ENCODE measurements at regions not wholly inside any gene's neighbourhood (a gene's known extent, or its start where the extent isn't known, plus 50 kb on each side); places are given as distances from the start of the nearest gene placed in this dataset.

- DNase-seq (ENCODE audit: extremely low read depth, low read depth) = no peak
- TF ChIP-seq, protein P1, sequence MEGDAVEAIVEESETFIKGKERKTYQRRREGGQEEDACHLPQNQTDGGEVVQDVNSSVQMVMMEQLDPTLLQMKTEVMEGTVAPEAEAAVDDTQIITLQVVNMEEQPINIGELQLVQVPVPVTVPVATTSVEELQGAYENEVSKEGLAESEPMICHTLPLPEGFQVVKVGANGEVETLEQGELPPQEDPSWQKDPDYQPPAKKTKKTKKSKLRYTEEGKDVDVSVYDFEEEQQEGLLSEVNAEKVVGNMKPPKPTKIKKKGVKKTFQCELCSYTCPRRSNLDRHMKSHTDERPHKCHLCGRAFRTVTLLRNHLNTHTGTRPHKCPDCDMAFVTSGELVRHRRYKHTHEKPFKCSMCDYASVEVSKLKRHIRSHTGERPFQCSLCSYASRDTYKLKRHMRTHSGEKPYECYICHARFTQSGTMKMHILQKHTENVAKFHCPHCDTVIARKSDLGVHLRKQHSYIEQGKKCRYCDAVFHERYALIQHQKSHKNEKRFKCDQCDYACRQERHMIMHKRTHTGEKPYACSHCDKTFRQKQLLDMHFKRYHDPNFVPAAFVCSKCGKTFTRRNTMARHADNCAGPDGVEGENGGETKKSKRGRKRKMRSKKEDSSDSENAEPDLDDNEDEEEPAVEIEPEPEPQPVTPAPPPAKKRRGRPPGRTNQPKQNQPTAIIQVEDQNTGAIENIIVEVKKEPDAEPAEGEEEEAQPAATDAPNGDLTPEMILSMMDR (IDR thresholded peaks at IDR 0.05; ENCODE audit: low read depth, low read length) = no peak; the same call in 1 of the 2 replicates
These were observed 104.3 kb upstream of the TMCC3 start for GRCh38 chr12:94754653-94755052.

DNA sequence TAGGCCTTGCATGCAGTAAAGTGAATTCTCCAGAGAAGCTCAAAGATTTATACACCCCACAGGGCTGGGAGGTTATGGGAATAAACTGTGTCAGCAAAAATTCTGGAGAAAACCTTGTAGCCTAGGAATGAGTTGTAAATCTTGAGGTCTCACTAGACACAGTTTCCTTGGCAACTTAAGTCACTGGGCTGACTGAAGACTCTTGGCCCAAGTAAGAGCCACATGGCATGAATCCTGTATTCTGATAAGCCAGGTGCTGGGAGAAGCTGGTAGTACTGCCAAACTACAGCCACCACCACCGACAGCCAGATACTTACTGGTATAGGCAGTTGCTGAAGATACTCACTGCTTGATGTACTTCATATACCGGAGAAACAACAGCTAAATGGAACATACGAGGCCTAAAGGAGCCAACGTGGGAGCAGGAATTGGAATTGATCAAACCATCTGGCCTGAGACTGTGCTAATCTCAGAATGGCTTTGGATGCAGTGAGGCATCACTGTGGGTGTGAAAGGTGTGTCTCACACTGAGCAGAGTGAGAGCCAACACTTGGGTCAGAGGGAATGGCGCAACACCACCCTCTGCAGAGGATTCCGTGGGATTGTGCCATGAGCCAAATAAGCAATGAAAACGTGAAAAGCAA, 102.8 kb upstream of the TMCC3 start:
- DNase-seq (ENCODE audit: extremely low read depth, low read depth) = no peak
- TF ChIP-seq, protein P1 (IDR thresholded peaks at IDR 0.05; ENCODE audit: low read depth, low read length) = no peak

DNA sequence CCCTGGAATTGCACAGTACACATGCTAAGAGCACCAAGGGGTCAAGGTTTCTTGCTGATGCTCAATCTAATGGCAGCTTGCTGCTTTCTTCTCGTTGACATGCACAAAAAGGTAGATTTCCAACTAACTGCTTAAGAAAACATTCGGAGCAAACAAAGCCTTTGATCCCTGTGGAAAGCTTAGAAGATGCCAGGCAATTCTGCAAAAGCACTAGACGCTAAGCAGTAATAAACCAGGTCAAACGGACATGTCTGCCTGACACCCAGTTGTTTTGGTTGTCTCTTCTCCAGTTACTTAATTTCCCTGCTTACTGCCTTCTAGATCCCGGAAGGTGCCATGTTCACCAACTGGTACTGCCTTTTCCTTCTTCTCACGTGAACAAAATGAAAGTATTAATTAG, 100.5 kb upstream of the TMCC3 start:
- TF ChIP-seq, protein P1 (IDR thresholded peaks at IDR 0.05; ENCODE audit: low read depth, low read length) = no peak
- no peak for DNase-seq (ENCODE audit: extremely low read depth, low read depth)

GRCh38 chr12:94749890-94750289, 99.5 kb upstream of the TMCC3 start:
- no peak for DNase-seq (ENCODE audit: extremely low read depth, low read depth)
- TF ChIP-seq, protein P1 (IDR thresholded peaks at IDR 0.05; ENCODE audit: low read depth, low read length) = no peak

- TF ChIP-seq, protein P1 (IDR thresholded peaks at IDR 0.05; ENCODE audit: low read depth, low read length) = no peak
- no peak for DNase-seq (ENCODE audit: extremely low read depth, low read depth)
These were observed 99.1 kb upstream of the TMCC3 start for GRCh38 chr12:94749455-94749854.

- TF ChIP-seq, protein P1 (IDR thresholded peaks at IDR 0.05; ENCODE audit: low read depth, low read length) = no peak
- DNase-seq (ENCODE audit: extremely low read depth, low read depth) = no peak
These were observed 98.5 kb upstream of the TMCC3 start for GRCh38 chr12:94748726-94749421.

- TF ChIP-seq, protein P1 (IDR thresholded peaks at IDR 0.05; ENCODE audit: low read depth, low read length) = no peak
- no peak for DNase-seq (ENCODE audit: extremely low read depth, low read depth)
These were observed 95.2 kb upstream of the TMCC3 start for GRCh38 chr12:94745562-94745961.

Measured in AG09319 (cell line).